Osteoblast (primary cell): ENCODE measurements at regions not wholly inside any gene's neighbourhood (a gene's known extent, or its start where the extent isn't known, plus 50 kb on each side); places are given as distances from the start of the nearest gene placed in this dataset.
"Not testable (repeated sequence)": the region's sequence is repeated elsewhere in the genome, so short reads cannot be mapped to it uniquely, and the experiment has no call there.

Experiments used
- DNase-seq: peaks from one replicate; pipeline ENCODE4 v3.0.0; 2011; ENCODE audit warnings: low spot score, mixed read lengths; ENCODE audit not compliant: insufficient read length; ENCODE audit errors: missing footprints
- H2AFZ ChIP-seq: 2 replicates; pipeline ENCODE4 v1.6.0; 2011; ENCODE audit warnings: mild to moderate bottlenecking, low read length
- H3K27ac ChIP-seq: 2 replicates; pipeline ENCODE4 v1.5.1; 2011; ENCODE audit warnings: mild to moderate bottlenecking, low read depth, low read length, moderate library complexity
- H3K27me3 ChIP-seq: 2 replicates; pipeline ENCODE4 v1.6.0; 2012; ENCODE audit warnings: mild to moderate bottlenecking, control low read depth, inconsistent platforms, low read length, moderate library complexity; ENCODE audit not compliant: insufficient read depth
- H3K36me3 ChIP-seq: 2 replicates; pipeline ENCODE4 v1.5.1; 2011; ENCODE audit warnings: mild to moderate bottlenecking, low read length, control low read depth, moderate library complexity; ENCODE audit not compliant: insufficient read depth
- H3K4me1 ChIP-seq: 2 replicates; pipeline ENCODE4 v1.5.1; 2011; ENCODE audit warnings: mild to moderate bottlenecking, low read length, control low read depth, moderate library complexity; ENCODE audit not compliant: insufficient read depth
- H3K4me2 ChIP-seq: 2 replicates; pipeline ENCODE4 v1.6.0; 2011; ENCODE audit warnings: mild to moderate bottlenecking, low read length; ENCODE audit not compliant: insufficient read depth
- H3K4me3 ChIP-seq: fragments of 200-600 bp; sonication (generic); 3 replicates; pipeline ENCODE4 v1.5.1; 2012; ENCODE audit warnings: mild to moderate bottlenecking, low read length, inconsistent platforms; ENCODE audit not compliant: insufficient read depth
- H3K79me2 ChIP-seq: 2 replicates; pipeline ENCODE4 v1.6.0; 2012; ENCODE audit warnings: mild to moderate bottlenecking, low read length, control low read depth, inconsistent platforms; ENCODE audit not compliant: insufficient read depth
- H3K9me3 ChIP-seq: 2 replicates; pipeline ENCODE4 v1.5.1; 2011; ENCODE audit warnings: low read depth, low read length, control low read depth
- H4K20me1 ChIP-seq: 2 replicates; pipeline ENCODE4 v1.6.0; 2012; ENCODE audit warnings: mild to moderate bottlenecking, low read length, control low read depth; ENCODE audit not compliant: insufficient read depth
- CTCF ChIP-seq: IDR thresholded peaks from 2 replicates; pipeline ENCODE4 v1.5.1; 2011; ENCODE audit warnings: mild to moderate bottlenecking, low read depth, low read length, moderate library complexity; ENCODE audit errors: extremely low read depth

GRCh38 chr10:16014469-16014868, 154.2 kb upstream of the MINDY3 start:
- Histone ChIP-seq H3K4me2 (no peak overlapping the region), H3K27me3 (no peaks in the 10 kb centered on the region), H3K9me3 (peaks cover 2% of the 10 kb centered on the region), H2AFZ (no peak overlapping the region), H3K27ac (no peak overlapping the region), H3K4me1 (no peaks in the 10 kb centered on the region), H3K36me3 (no peaks in the 10 kb centered on the region), H3K79me2 (no peaks in the 10 kb centered on the region), H3K4me3 (no peak overlapping the region), H4K20me1 (no peaks in the 10 kb centered on the region)
- no peak for DNase-seq
- no peak for TF ChIP-seq CTCF

- Histone ChIP-seq H3K27me3 (no peaks in the 10 kb centered on the region), H3K4me2 (no peak overlapping the region), H3K4me3 (no peak overlapping the region), H3K27ac (no peak overlapping the region), H3K4me1 (no peaks in the 10 kb centered on the region), H3K36me3 (no peaks in the 10 kb centered on the region), H3K79me2 (no peaks in the 10 kb centered on the region), H4K20me1 (no peaks in the 10 kb centered on the region), H2AFZ (no peak overlapping the region), H3K9me3 (peaks cover 3% of the 10 kb centered on the region)
- DNase-seq: no peak
- TF ChIP-seq CTCF: no peak
Measured at GRCh38 chr10:16016688-16017087, 156.4 kb upstream of the MINDY3 start.

GRCh38 chr10:16020836-16021235, 160.5 kb upstream of the MINDY3 start:
- Histone ChIP-seq H3K4me3 (no peak overlapping the region), H3K27me3 (no peaks in the 10 kb centered on the region), H3K79me2 (no peaks in the 10 kb centered on the region), H3K27ac (no peak overlapping the region), H4K20me1 (no peaks in the 10 kb centered on the region), H2AFZ (no peak overlapping the region), H3K36me3 (no peaks in the 10 kb centered on the region), H3K4me2 (no peak overlapping the region), H3K9me3 (peaks cover 3% of the 10 kb centered on the region), H3K4me1 (no peaks in the 10 kb centered on the region)
- no peak for TF ChIP-seq CTCF
- no peak for DNase-seq

DNA sequence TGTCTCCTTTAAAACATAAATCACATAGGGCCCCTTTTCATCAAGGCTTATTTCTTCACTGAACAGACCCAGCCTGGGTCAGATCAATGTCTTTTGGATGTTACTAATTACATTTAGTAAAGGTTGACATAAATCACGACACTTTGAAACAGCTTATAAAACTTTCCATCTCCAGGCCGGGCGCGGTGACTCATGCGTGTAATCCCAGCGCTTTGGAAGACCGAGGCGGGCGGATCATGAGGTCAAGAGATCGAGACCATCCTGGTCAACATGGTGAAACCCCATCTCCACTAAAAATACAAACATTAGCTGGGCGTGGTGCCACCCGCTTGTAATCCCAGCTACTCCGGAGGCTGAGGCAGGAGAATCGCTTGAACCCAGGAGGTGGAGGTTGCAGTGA, 166.5 kb upstream of the MINDY3 start:
- not testable (repeated sequence) for H3K9me3 ChIP-seq, H3K27me3 ChIP-seq, H3K27ac ChIP-seq, H3K79me2 ChIP-seq, DNase-seq, H2AFZ ChIP-seq, H3K4me2 ChIP-seq, H3K4me3 ChIP-seq, H4K20me1 ChIP-seq, H3K36me3 ChIP-seq, H3K4me1 ChIP-seq

GRCh38 chr10:16030562-16030961, 170.3 kb upstream of the MINDY3 start:
- no peak for DNase-seq
- no peak for TF ChIP-seq CTCF
- Histone ChIP-seq H2AFZ (no peak overlapping the region), H3K4me2 (no peak overlapping the region), H3K9me3 (no peaks in the 10 kb centered on the region), H3K4me3 (no peak overlapping the region), H4K20me1 (no peaks in the 10 kb centered on the region), H3K4me1 (no peaks in the 10 kb centered on the region), H3K36me3 (no peaks in the 10 kb centered on the region), H3K27me3 (no peaks in the 10 kb centered on the region), H3K27ac (no peak overlapping the region), H3K79me2 (no peaks in the 10 kb centered on the region)
